ENCODE measurements at regions not wholly inside any gene's neighbourhood (a gene's known extent, or its start where the extent isn't known, plus 50 kb on each side); places are given as distances from the start of the nearest gene placed in this dataset.

GRCh38 chr1:8194481-8195227 lies 123.3 kb upstream of the SLC45A1 start:
- H3K4me1 ChIP-seq = peaks cover 0 to 13% of the 10 kb centered on the region in 2 donors
- no peak overlapping the region for H3K27ac ChIP-seq
- no peaks in the 10 kb centered on the region for H3K9me3 ChIP-seq
- no peak overlapping the region for H3K4me3 ChIP-seq
- DNase-seq (ENCODE audit: low spot score) = no peak
- H3K36me3 ChIP-seq = no peaks in the 10 kb centered on the region
- no peak for TF ChIP-seq CTCF (IDR thresholded peaks at IDR 0.05)
- H3K27me3 ChIP-seq = no peaks in the 10 kb centered on the region

- TF ChIP-seq CTCF (IDR thresholded peaks at IDR 0.05) = no peak
- Histone ChIP-seq H3K9me3 (no peaks in the 10 kb centered on the region), H3K36me3 (no peaks in the 10 kb centered on the region), H3K4me3 (no peak overlapping the region), H3K27ac (no peak overlapping the region), H3K4me1 (peaks cover 0 to 13% of the 10 kb centered on the region in 2 donors), H3K27me3 (no peaks in the 10 kb centered on the region)
- no peak for DNase-seq (ENCODE audit: low spot score)
Observed at GRCh38 chr1:8193840-8194406, 124.0 kb upstream of the SLC45A1 start.

- TF ChIP-seq CTCF (IDR thresholded peaks at IDR 0.05) = no peak
- H3K36me3 ChIP-seq = no peaks in the 10 kb centered on the region
- no peaks in the 10 kb centered on the region for H3K4me1 ChIP-seq
- no peaks in the 10 kb centered on the region for H3K9me3 ChIP-seq
- no peak overlapping the region for H3K4me3 ChIP-seq
- H3K27me3 ChIP-seq = no peaks in the 10 kb centered on the region
- no peak for DNase-seq (ENCODE audit: low spot score)
- no peak overlapping the region for H3K27ac ChIP-seq
Observed at GRCh38 chr1:8191474-8191873, 126.4 kb upstream of the SLC45A1 start.

GRCh38 chr1:8189931-8190483 lies 127.9 kb upstream of the SLC45A1 start:
- Histone ChIP-seq H3K9me3 (no peaks in the 10 kb centered on the region), H3K36me3 (no peaks in the 10 kb centered on the region), H3K4me1 (no peaks in the 10 kb centered on the region), H3K4me3 (no peak overlapping the region), H3K27me3 (no peaks in the 10 kb centered on the region), H3K27ac (no peak overlapping the region)
- no peak for TF ChIP-seq CTCF (IDR thresholded peaks at IDR 0.05)
- no peak for DNase-seq (ENCODE audit: low spot score)

GRCh38 chr1:8185400-8185799 lies 132.5 kb upstream of the SLC45A1 start:
- Histone ChIP-seq H3K27me3 (no peaks in the 10 kb centered on the region), H3K27ac (no peak overlapping the region), H3K9me3 (peaks cover 0 to under 1% of the 10 kb centered on the region in 2 donors), H3K36me3 (no peaks in the 10 kb centered on the region), H3K4me3 (no peak overlapping the region), H3K4me1 (peaks cover 0 to 9% of the 10 kb centered on the region in 2 donors)
- no peak for DNase-seq (ENCODE audit: low spot score)
- TF ChIP-seq CTCF (IDR thresholded peaks at IDR 0.05) = no peak

Data from right atrium auricular region (tissue), 2 donors.